Loucy (cell line): ENCODE measurements at regions not wholly inside any gene's neighbourhood (a gene's known extent, or its start where the extent isn't known, plus 50 kb on each side); places are given as distances from the start of the nearest gene placed in this dataset.
A peak's percentile ranks its signal among the peaks of the same experiment; 100 is the strongest.

Source experiments
- H2AFZ ChIP-seq: fragments of 200-600 bp; sonication (generic); 2 replicates; pipeline ENCODE4 v1.6.0; 2016; ENCODE audit warnings: antibody characterized with exemption, mild to moderate bottlenecking, low read length, moderate library complexity
- H3F3A ChIP-seq: fragments of 200-600 bp; 2 replicates; pipeline ENCODE4 v1.6.0; 2016; ENCODE audit warnings: antibody characterized with exemption, low read depth, mild to moderate bottlenecking
- H3K27me3 ChIP-seq: fragments of 200-600 bp; sonication (generic); 2 replicates; pipeline ENCODE4 v1.6.1; 2014; ENCODE audit warnings: low read length, mild to moderate bottlenecking; ENCODE audit not compliant: insufficient read depth, poor library complexity, severe bottlenecking
- H3K36me3 ChIP-seq: fragments of 200-600 bp; sonication (generic); 2 replicates; pipeline ENCODE4 v1.6.1; 2016; ENCODE audit warnings: low read length; ENCODE audit not compliant: insufficient read depth
- H3K4me1 ChIP-seq: fragments of 200-600 bp; sonication (generic); 2 replicates; pipeline ENCODE4 v1.5.1; 2014; ENCODE audit warnings: low read length, mild to moderate bottlenecking; ENCODE audit not compliant: insufficient read depth, poor library complexity, severe bottlenecking
- H3K4me2 ChIP-seq: fragments of 200-600 bp; sonication (generic); 2 replicates; pipeline ENCODE4 v1.6.0; 2014; ENCODE audit warnings: antibody characterized with exemption, low read length, low read depth, mild to moderate bottlenecking; ENCODE audit not compliant: poor library complexity, severe bottlenecking
- H3K4me3 ChIP-seq: fragments of 200-600 bp; sonication (generic); 2 replicates; pipeline ENCODE4 v1.5.1; 2014; ENCODE audit warnings: low read length, mild to moderate bottlenecking, mixed read lengths; ENCODE audit not compliant: poor library complexity, severe bottlenecking
- H3K79me2 ChIP-seq: fragments of 200-600 bp; sonication (generic); 2 replicates; pipeline ENCODE4 v1.6.1; 2014; ENCODE audit warnings: low read length; ENCODE audit not compliant: insufficient read depth
- H3K9ac ChIP-seq: fragments of 200-600 bp; sonication (generic); 2 replicates; pipeline ENCODE4 v1.6.0; 2014; ENCODE audit warnings: mild to moderate bottlenecking, low read depth, low read length, moderate library complexity; ENCODE audit not compliant: poor library complexity, severe bottlenecking
- H3K9me2 ChIP-seq: fragments of 200-600 bp; sonication (generic); replicated peaks from 2 replicates; pipeline ENCODE4 v1.6.1; 2016; ENCODE audit warnings: low read depth, low read length, mixed read lengths
- H3K9me3 ChIP-seq: fragments of 200-600 bp; sonication (generic); 2 replicates; pipeline ENCODE4 v1.6.1; 2014; ENCODE audit warnings: mild to moderate bottlenecking, antibody characterized with exemption, low read length, low read depth; ENCODE audit not compliant: insufficient read depth
- H4K20me1 ChIP-seq: fragments of 200-600 bp; sonication (generic); 2 replicates; pipeline ENCODE4 v1.6.0; 2014; ENCODE audit warnings: antibody characterized with exemption, low read length, mild to moderate bottlenecking; ENCODE audit not compliant: insufficient read depth, poor library complexity, severe bottlenecking
- CTCF ChIP-seq: fragments of 200-600 bp; sonication (generic); conservative IDR thresholded peaks from 2 replicates; pipeline ENCODE4 v1.5.1; 2014; ENCODE audit warnings: mild to moderate bottlenecking, antibody characterized with exemption, low read length
- EZH2phosphoT487 ChIP-seq: fragments of 200-600 bp; IDR thresholded peaks from 2 replicates; pipeline ENCODE4 v1.6.1; 2018; ENCODE audit warnings: antibody characterized with exemption, mild to moderate bottlenecking, moderate library complexity, borderline replicate concordance

GRCh38 chr2:175808858-175809257 is 193.2 kb downstream of the LNPK start:
- Histone ChIP-seq H3K9me2 (no peaks in the 10 kb centered on the region), H3K27me3 (no peaks in the 10 kb centered on the region), H3K4me1 (peaks cover 12% of the 10 kb centered on the region), H3K9me3 (no peaks in the 10 kb centered on the region), H3K79me2 (no peaks in the 10 kb centered on the region), H3K4me3 (no peak overlapping the region), H2AFZ (no peak overlapping the region), H4K20me1 (no peaks in the 10 kb centered on the region), H3K36me3 (no peaks in the 10 kb centered on the region), H3K4me2 (no peak overlapping the region), H3K9ac (no peak overlapping the region), H3F3A (no peaks in the 10 kb centered on the region)
- TF ChIP-seq EZH2phosphoT487: no peak
- no peak for TF ChIP-seq CTCF

- H4K20me1 ChIP-seq: no peaks in the 10 kb centered on the region
- H3K79me2 ChIP-seq: no peaks in the 10 kb centered on the region
- no peaks in the 10 kb centered on the region for H3K9me3 ChIP-seq
- H3K36me3 ChIP-seq: no peaks in the 10 kb centered on the region
- peaks cover 12% of the 10 kb centered on the region for H3K4me1 ChIP-seq
- TF ChIP-seq EZH2phosphoT487 (no peak), CTCF (no peak)
- no peak overlapping the region for H3K4me3 ChIP-seq
- H3K9ac ChIP-seq: no peak overlapping the region
- H3K4me2 ChIP-seq: no peak overlapping the region
- H3F3A ChIP-seq: no peaks in the 10 kb centered on the region
- H2AFZ ChIP-seq: no peak overlapping the region
- H3K27me3 ChIP-seq: no peaks in the 10 kb centered on the region
- H3K9me2 ChIP-seq: no peaks in the 10 kb centered on the region
Measured at GRCh38 chr2:175808078-175808477, 194.0 kb downstream of the LNPK start.

- H3K36me3 ChIP-seq: no peaks in the 10 kb centered on the region
- peak overlapping the region; percentile 36 for H3K4me2 ChIP-seq
- H3F3A ChIP-seq: no peaks in the 10 kb centered on the region
- peaks cover 12% of the 10 kb centered on the region for H3K4me1 ChIP-seq
- H3K9me3 ChIP-seq: no peaks in the 10 kb centered on the region
- no peak overlapping the region for H3K4me3 ChIP-seq
- no peak overlapping the region for H2AFZ ChIP-seq
- no peaks in the 10 kb centered on the region for H4K20me1 ChIP-seq
- H3K9me2 ChIP-seq: no peaks in the 10 kb centered on the region
- H3K79me2 ChIP-seq: no peaks in the 10 kb centered on the region
- TF ChIP-seq CTCF (no peak), EZH2phosphoT487 (no peak)
- no peak overlapping the region for H3K9ac ChIP-seq
- no peaks in the 10 kb centered on the region for H3K27me3 ChIP-seq
Measured at GRCh38 chr2:175807031-175807873, 194.8 kb downstream of the LNPK start.
